NB4 (cell line): ENCODE measurements at regions not wholly inside any gene's neighbourhood (a gene's known extent, or its start where the extent isn't known, plus 50 kb on each side); places are given as distances from the start of the nearest gene placed in this dataset.

Experiments used
- CTCF ChIP-seq: IDR thresholded peaks from one replicate; pipeline ENCODE4 v1.5.1; 2012; ENCODE audit warnings: low read depth, low read length
- MAX ChIP-seq: IDR thresholded peaks from 2 replicates; pipeline ENCODE4 v1.6.1; 2011; ENCODE audit warnings: low read depth, low read length
- MYC ChIP-seq: IDR thresholded peaks from 2 replicates; pipeline ENCODE4 v1.6.1; 2011; ENCODE audit warnings: low read depth, low read length
- POLR2A ChIP-seq: IDR thresholded peaks from 2 replicates; pipeline ENCODE4 v1.6.1; 2011; ENCODE audit warnings: mild to moderate bottlenecking; ENCODE audit not compliant: insufficient read length; ENCODE audit errors: extremely low read depth

- TF ChIP-seq POLR2A: no peak
- TF ChIP-seq CTCF: no peak
- no peak for TF ChIP-seq MAX
- TF ChIP-seq MYC: no peak
Measured at GRCh38 chr18:56323673-56324072, 314.7 kb downstream of the TXNL1 start.
